ENCODE measurements at regions not wholly inside any gene's neighbourhood (a gene's known extent, or its start where the extent isn't known, plus 50 kb on each side); places are given as distances from the start of the nearest gene placed in this dataset.

- TF ChIP-seq GATA2 (IDR thresholded peaks at IDR 0.05; ENCODE audit: low read depth, low read length) (no peak), GATA3 (IDR thresholded peaks at IDR 0.05; ENCODE audit: low read depth, low read length) (no peak)
Observed at GRCh38 chr7:46957195-46957594, 624.7 kb downstream of the TNS3 start.

GRCh38 chr7:46955531-46955930 lies 626.4 kb downstream of the TNS3 start:
- TF ChIP-seq GATA3 (IDR thresholded peaks at IDR 0.05; ENCODE audit: low read depth, low read length): no peak
- TF ChIP-seq GATA2 (IDR thresholded peaks at IDR 0.05; ENCODE audit: low read depth, low read length): no peak

GRCh38 chr7:46954181-46954580 lies 627.7 kb downstream of the TNS3 start:
- TF ChIP-seq GATA2 (IDR thresholded peaks at IDR 0.05; ENCODE audit: low read depth, low read length): no peak

GRCh38 chr7:46953008-46953407 lies 628.9 kb downstream of the TNS3 start:
- TF ChIP-seq GATA3 (IDR thresholded peaks at IDR 0.05; ENCODE audit: low read depth, low read length) (no peak), GATA2 (IDR thresholded peaks at IDR 0.05; ENCODE audit: low read depth, low read length) (no peak)

- no peak for TF ChIP-seq GATA3 (IDR thresholded peaks at IDR 0.05; ENCODE audit: low read depth, low read length)
- TF ChIP-seq GATA2 (IDR thresholded peaks at IDR 0.05; ENCODE audit: low read depth, low read length): no peak
Observed at GRCh38 chr7:46949270-46949931, 632.5 kb downstream of the TNS3 start.

GRCh38 chr7:46948716-46949115 lies 633.2 kb downstream of the TNS3 start:
- TF ChIP-seq GATA2 (IDR thresholded peaks at IDR 0.05; ENCODE audit: low read depth, low read length) (no peak), GATA3 (IDR thresholded peaks at IDR 0.05; ENCODE audit: low read depth, low read length) (no peak)

- TF ChIP-seq GATA2 (IDR thresholded peaks at IDR 0.05; ENCODE audit: low read depth, low read length) (no peak), GATA3 (IDR thresholded peaks at IDR 0.05; ENCODE audit: low read depth, low read length) (no peak)
Observed at GRCh38 chr7:46945328-46945727, 636.6 kb downstream of the TNS3 start.

- TF ChIP-seq GATA3 (IDR thresholded peaks at IDR 0.05; ENCODE audit: low read depth, low read length) (no peak), GATA2 (IDR thresholded peaks at IDR 0.05; ENCODE audit: low read depth, low read length) (no peak)
Observed at GRCh38 chr7:46943996-46944395, 637.9 kb downstream of the TNS3 start.

GRCh38 chr7:46942574-46942973 lies 639.3 kb downstream of the TNS3 start:
- TF ChIP-seq GATA2 (IDR thresholded peaks at IDR 0.05; ENCODE audit: low read depth, low read length) (no peak), GATA3 (IDR thresholded peaks at IDR 0.05; ENCODE audit: low read depth, low read length) (no peak)

- no peak for TF ChIP-seq GATA3 (IDR thresholded peaks at IDR 0.05; ENCODE audit: low read depth, low read length)
- TF ChIP-seq GATA2 (IDR thresholded peaks at IDR 0.05; ENCODE audit: low read depth, low read length): no peak
Observed at GRCh38 chr7:46940178-46940577, 641.7 kb downstream of the TNS3 start.

GRCh38 chr7:46939558-46939957 lies 642.4 kb downstream of the TNS3 start:
- TF ChIP-seq GATA3 (IDR thresholded peaks at IDR 0.05; ENCODE audit: low read depth, low read length) (no peak), GATA2 (IDR thresholded peaks at IDR 0.05; ENCODE audit: low read depth, low read length) (no peak)

GRCh38 chr7:46939089-46939488 lies 642.8 kb downstream of the TNS3 start:
- TF ChIP-seq GATA3 (IDR thresholded peaks at IDR 0.05; ENCODE audit: low read depth, low read length): no peak
- TF ChIP-seq GATA2 (IDR thresholded peaks at IDR 0.05; ENCODE audit: low read depth, low read length): no peak

GRCh38 chr7:46937826-46938225 lies 644.1 kb downstream of the TNS3 start:
- no peak for TF ChIP-seq GATA3 (IDR thresholded peaks at IDR 0.05; ENCODE audit: low read depth, low read length)
- TF ChIP-seq GATA2 (IDR thresholded peaks at IDR 0.05; ENCODE audit: low read depth, low read length): no peak

- TF ChIP-seq GATA3 (IDR thresholded peaks at IDR 0.05; ENCODE audit: low read depth, low read length): no peak
- no peak for TF ChIP-seq GATA2 (IDR thresholded peaks at IDR 0.05; ENCODE audit: low read depth, low read length)
Observed at GRCh38 chr7:46934198-46934825, 647.6 kb downstream of the TNS3 start.

- no peak for TF ChIP-seq GATA3 (IDR thresholded peaks at IDR 0.05; ENCODE audit: low read depth, low read length)
- no peak for TF ChIP-seq GATA2 (IDR thresholded peaks at IDR 0.05; ENCODE audit: low read depth, low read length)
Observed at GRCh38 chr7:46933596-46933995, 648.3 kb downstream of the TNS3 start.

All from SH-SY5Y (cell line).